OCI-LY7 (cell line): ENCODE measurements at regions not wholly inside any gene's neighbourhood (a gene's known extent, or its start where the extent isn't known, plus 50 kb on each side); places are given as distances from the start of the nearest gene placed in this dataset.

ENCODE experiments used
- BruUV-seq: library from RNA; stranded (reverse); fragments of 400-500 nt; replicated peaks from 2 replicates; lab custom pipeline; 2021; lab: Mats Ljungman, UMichigan
- CTCF ChIA-PET: fragments of 300-600 bp; sonication (Branson Sonifier 250); formaldehyde crosslinking; loops from one replicate; lab custom pipeline; 2022; ENCODE audit warnings: antibody characterized with exemption; ENCODE audit not compliant: unreplicated experiment; lab: Charles Lee
- POLR2A ChIA-PET: fragments of 300-600 bp; sonication (Branson Sonifier 250); formaldehyde crosslinking; loops from one replicate; lab custom pipeline; 2022; ENCODE audit warnings: antibody characterized with exemption; lab: Charles Lee
- DNase-seq: peaks from one replicate; pipeline ENCODE4 v3.0.0-alpha.2; 2015; ENCODE audit warnings: low spot score
- H2AFZ ChIP-seq: fragments of 200-600 bp; sonication (generic), shearing (Covaris generic); 2 replicates; pipeline ENCODE4 v1.6.1; 2014; ENCODE audit warnings: mild to moderate bottlenecking, antibody characterized with exemption, low read length, moderate library complexity
- H3K27ac ChIP-seq: fragments of 200-600 bp; sonication (generic); 2 replicates; pipeline ENCODE4 v1.5.1; 2014; ENCODE audit warnings: mixed run types, low read depth, mild to moderate bottlenecking, moderate library complexity, low read length, inconsistent platforms; ENCODE audit not compliant: poor library complexity, severe bottlenecking
- H3K36me3 ChIP-seq: fragments of 200-600 bp; sonication (generic); 2 replicates; pipeline ENCODE4 v1.6.1; 2014; ENCODE audit warnings: mild to moderate bottlenecking, antibody characterized with exemption, low read length, moderate library complexity, mixed read lengths; ENCODE audit not compliant: insufficient read depth
- H3K4me1 ChIP-seq: fragments of 200-600 bp; sonication (generic); 2 replicates; pipeline ENCODE4 v1.5.1; 2014; ENCODE audit warnings: mild to moderate bottlenecking, low read length; ENCODE audit not compliant: insufficient read depth, poor library complexity, severe bottlenecking
- H3K4me2 ChIP-seq: fragments of 200-600 bp; sonication (generic); 2 replicates; pipeline ENCODE4 v1.6.1; 2014; ENCODE audit warnings: mild to moderate bottlenecking, low read length
- H3K4me3 ChIP-seq: fragments of 200-600 bp; sonication (generic); 2 replicates; pipeline ENCODE4 v1.5.1; 2014; ENCODE audit warnings: mild to moderate bottlenecking, low read depth, low read length; ENCODE audit not compliant: poor library complexity, severe bottlenecking
- H3K79me2 ChIP-seq: fragments of 200-600 bp; sonication (generic); 2 replicates; pipeline ENCODE4 v1.6.1; 2016; ENCODE audit warnings: low read depth, mild to moderate bottlenecking, low read length, moderate library complexity, mixed read lengths; ENCODE audit not compliant: insufficient read depth
- H3K9me2 ChIP-seq: fragments of 200-600 bp; sonication (generic); 2 replicates; pipeline ENCODE4 v1.6.1; 2016; ENCODE audit warnings: mild to moderate bottlenecking, low read length, mixed read lengths; ENCODE audit not compliant: insufficient read depth
- H3K9me3 ChIP-seq: fragments of 200-600 bp; sonication (generic); 2 replicates; pipeline ENCODE4 v1.6.1; 2014; ENCODE audit warnings: mild to moderate bottlenecking, mixed run types, low read length, mixed read lengths
- H4K20me1 ChIP-seq: fragments of 200-600 bp; sonication (generic); 2 replicates; pipeline ENCODE4 v1.6.1; 2014; ENCODE audit warnings: mild to moderate bottlenecking, antibody characterized with exemption, low read length, moderate library complexity, mixed read lengths; ENCODE audit not compliant: insufficient read depth
- CTCF ChIP-seq: fragments of 200-600 bp; sonication (generic); conservative IDR thresholded peaks from 2 replicates; pipeline ENCODE4 v1.5.1; 2014; ENCODE audit warnings: mild to moderate bottlenecking, antibody characterized with exemption, low read length, moderate library complexity, mixed read lengths
- EZH2phosphoT487 ChIP-seq: fragments of 200-600 bp; sonication (generic); IDR thresholded peaks from 2 replicates; pipeline ENCODE4 v1.6.1; 2018; ENCODE audit warnings: low read depth, borderline replicate concordance, mild to moderate bottlenecking, mixed run types, antibody characterized with exemption, low read length, moderate library complexity, mixed read lengths
- intact Hi-C: fragments of 100-400 bp; cut with micrococcal nuclease; formaldehyde crosslinking; loops from one replicate; pipeline ENCODE4 v1.10.0; 2022; ENCODE audit not compliant: unreplicated experiment

GRCh38 chr1:37342736-37343135 is 131.6 kb upstream of the ZC3H12A start:
- H3K79me2 ChIP-seq, result no peaks in the 10 kb centered on the region
- no peak for DNase-seq
- CTCF ChIA-PET, result no interaction called here
- no peak overlapping the region for H3K4me3 ChIP-seq
- intact Hi-C loops, result no loop called here
- H3K4me2 ChIP-seq, result no peak overlapping the region
- H4K20me1 ChIP-seq, result no peaks in the 10 kb centered on the region
- H2AFZ ChIP-seq, result no peak overlapping the region
- no peak for TF ChIP-seq EZH2phosphoT487
- TF ChIP-seq CTCF, result 0 out of 2 replicates have a peak, but pooled peaks have one; percentile 28
- no peaks in the 10 kb centered on the region for H3K36me3 ChIP-seq
- BruUV-seq, result no TSS peak
- H3K9me2 ChIP-seq, result no peaks in the 10 kb centered on the region
- POLR2A ChIA-PET, result no interaction called here
- no peaks in the 10 kb centered on the region for H3K4me1 ChIP-seq
- H3K9me3 ChIP-seq, result no peaks in the 10 kb centered on the region
- H3K27ac ChIP-seq, result no peak overlapping the region

- TF ChIP-seq EZH2phosphoT487, result no peak
- TF ChIP-seq CTCF, result no peak
- ChIA-PET CTCF (no interaction called here), POLR2A (interaction anchor here (0.6 kb wide), 1 partner anchor 73 kb away, joined by 7 read pairs; no protein-coding TSS in a partner anchor)
- H3K4me1 ChIP-seq, result no peaks in the 10 kb centered on the region
- DNase-seq, result no peak
- H3K4me2 ChIP-seq, result no peak overlapping the region
- H2AFZ ChIP-seq, result no peak overlapping the region
- no peak overlapping the region for H3K27ac ChIP-seq
- H3K36me3 ChIP-seq, result no peaks in the 10 kb centered on the region
- H3K9me2 ChIP-seq, result no peaks in the 10 kb centered on the region
- no TSS peak for BruUV-seq
- H3K9me3 ChIP-seq, result no peaks in the 10 kb centered on the region
- H3K4me3 ChIP-seq, result no peak overlapping the region
- intact Hi-C loops, result no loop called here
- H4K20me1 ChIP-seq, result no peaks in the 10 kb centered on the region
- H3K79me2 ChIP-seq, result no peaks in the 10 kb centered on the region
Measured at GRCh38 chr1:37347104-37347649, 127.2 kb upstream of the ZC3H12A start.

- no peaks in the 10 kb centered on the region for H4K20me1 ChIP-seq
- ChIA-PET POLR2A (no interaction called here), CTCF (no interaction called here)
- H3K27ac ChIP-seq, result no peak overlapping the region
- intact Hi-C loops, result no loop called here
- H3K4me3 ChIP-seq, result no peak overlapping the region
- H3K79me2 ChIP-seq, result no peaks in the 10 kb centered on the region
- H3K9me3 ChIP-seq, result no peaks in the 10 kb centered on the region
- no peak overlapping the region for H2AFZ ChIP-seq
- H3K4me2 ChIP-seq, result no peak overlapping the region
- no TSS peak for BruUV-seq
- no peaks in the 10 kb centered on the region for H3K4me1 ChIP-seq
- no peaks in the 10 kb centered on the region for H3K9me2 ChIP-seq
- TF ChIP-seq CTCF (no peak), EZH2phosphoT487 (no peak)
- H3K36me3 ChIP-seq, result no peaks in the 10 kb centered on the region
- no peak for DNase-seq
Measured at GRCh38 chr1:37353871-37354270, 120.5 kb upstream of the ZC3H12A start.
